Fibroblast of lung (primary cell): ENCODE measurements at regions not wholly inside any gene's neighbourhood (a gene's known extent, or its start where the extent isn't known, plus 50 kb on each side); places are given as distances from the start of the nearest gene placed in this dataset.
"Not testable (repeated sequence)": the region's sequence is repeated elsewhere in the genome, so short reads cannot be mapped to it uniquely, and the experiment has no call there.

Experiments
- EZH2 ChIP-seq: IDR thresholded peaks from 2 replicates; pipeline ENCODE4 v1.5.1; 2012; ENCODE audit warnings: low read length, control low read depth, mild to moderate bottlenecking; ENCODE audit errors: missing control alignments
- TF ChIP-seq, protein P1 (sequence below), 2 donors: IDR thresholded peaks in 1 of 2; conservative IDR thresholded peaks in 1 of 2; 1 replicate in 1 of 2; 2 replicates in 1 of 2; pipeline ENCODE4 v1.5.1; 2011 to 2012; ENCODE audit warnings: low read length in 2 of 2, control low read depth in 1 of 2, inconsistent platforms in 1 of 2, low read depth in 1 of 2, mild to moderate bottlenecking in 1 of 2

DNA sequence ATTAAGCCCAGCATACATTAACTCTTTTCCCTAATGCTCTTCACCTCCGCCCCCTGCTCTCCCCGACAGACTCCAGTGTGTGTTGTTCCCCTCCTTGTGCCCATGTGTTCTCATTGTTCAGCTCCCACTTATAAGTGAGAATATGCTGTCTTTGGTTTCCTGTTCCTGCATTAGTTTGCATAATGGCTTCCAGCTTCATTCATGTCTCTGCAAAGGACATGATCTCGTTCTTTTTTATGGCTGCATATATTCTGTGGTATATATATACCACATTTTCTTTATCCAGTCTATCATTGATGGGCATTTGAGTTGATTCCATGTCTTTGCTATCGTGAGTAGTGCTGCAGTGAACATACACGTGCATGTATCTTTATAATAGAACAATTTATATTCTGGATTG, 69.3 kb upstream of the NAA35 start:
- TF ChIP-seq, protein P1, sequence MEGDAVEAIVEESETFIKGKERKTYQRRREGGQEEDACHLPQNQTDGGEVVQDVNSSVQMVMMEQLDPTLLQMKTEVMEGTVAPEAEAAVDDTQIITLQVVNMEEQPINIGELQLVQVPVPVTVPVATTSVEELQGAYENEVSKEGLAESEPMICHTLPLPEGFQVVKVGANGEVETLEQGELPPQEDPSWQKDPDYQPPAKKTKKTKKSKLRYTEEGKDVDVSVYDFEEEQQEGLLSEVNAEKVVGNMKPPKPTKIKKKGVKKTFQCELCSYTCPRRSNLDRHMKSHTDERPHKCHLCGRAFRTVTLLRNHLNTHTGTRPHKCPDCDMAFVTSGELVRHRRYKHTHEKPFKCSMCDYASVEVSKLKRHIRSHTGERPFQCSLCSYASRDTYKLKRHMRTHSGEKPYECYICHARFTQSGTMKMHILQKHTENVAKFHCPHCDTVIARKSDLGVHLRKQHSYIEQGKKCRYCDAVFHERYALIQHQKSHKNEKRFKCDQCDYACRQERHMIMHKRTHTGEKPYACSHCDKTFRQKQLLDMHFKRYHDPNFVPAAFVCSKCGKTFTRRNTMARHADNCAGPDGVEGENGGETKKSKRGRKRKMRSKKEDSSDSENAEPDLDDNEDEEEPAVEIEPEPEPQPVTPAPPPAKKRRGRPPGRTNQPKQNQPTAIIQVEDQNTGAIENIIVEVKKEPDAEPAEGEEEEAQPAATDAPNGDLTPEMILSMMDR (conservative IDR thresholded peaks at IDR 0.05 in 1 of 2, IDR thresholded peaks at IDR 0.05 in 1 of 2; ENCODE audit: low read depth in 1 of 2, low read length in 2 of 2), result not testable (repeated sequence)
- TF ChIP-seq EZH2, result not testable (repeated sequence)
